Activated CD8-positive, alpha-beta memory T cell treated with anti-CD3 and anti-CD28 coated beads, Interleukin-2, amount 50 U/mL, for 4 hours (primary cell): ENCODE measurements at regions not wholly inside any gene's neighbourhood (a gene's known extent, or its start where the extent isn't known, plus 50 kb on each side); places are given as distances from the start of the nearest gene placed in this dataset.

Experiments used
- DNase-seq: peaks from one replicate; pipeline ENCODE4 v3.0.0-alpha.2; 2020

DNA sequence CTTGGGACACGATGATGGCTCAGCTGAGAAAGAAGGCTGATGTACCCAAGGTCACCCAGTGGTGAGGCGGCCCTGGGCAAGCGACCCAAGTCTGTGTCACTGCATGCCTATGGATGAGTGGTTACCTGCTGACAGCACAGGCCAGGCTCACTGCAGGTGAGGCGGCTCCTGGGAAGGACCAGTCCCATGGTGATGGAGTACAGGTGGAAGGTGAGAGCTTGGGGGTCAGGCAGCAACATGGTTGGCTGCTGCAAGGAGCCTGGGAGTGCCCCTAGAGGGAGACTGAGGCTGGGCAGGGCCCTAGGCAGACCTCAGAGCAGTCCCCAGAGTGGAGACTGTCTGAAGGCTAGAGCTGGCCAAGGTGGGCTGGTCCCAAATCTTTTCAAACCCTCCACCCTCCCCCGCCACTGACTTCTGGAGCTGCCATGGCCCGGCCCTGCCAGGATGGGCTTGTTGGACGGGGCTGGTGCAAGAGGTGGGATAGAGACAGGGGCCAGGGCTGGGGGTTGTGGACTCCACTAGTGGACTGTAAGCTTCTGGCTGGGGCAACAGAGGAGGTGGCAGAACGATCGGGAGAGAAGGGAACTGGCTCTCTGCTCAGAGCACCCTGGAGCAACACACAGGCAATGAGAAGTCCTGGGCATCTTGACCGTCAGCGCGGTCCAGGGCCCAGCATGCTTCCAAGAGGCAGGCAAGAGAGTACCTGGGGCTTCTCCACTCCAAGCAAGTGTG, 72.5 kb upstream of the SLC6A11 start:
- no peak for DNase-seq

DNA sequence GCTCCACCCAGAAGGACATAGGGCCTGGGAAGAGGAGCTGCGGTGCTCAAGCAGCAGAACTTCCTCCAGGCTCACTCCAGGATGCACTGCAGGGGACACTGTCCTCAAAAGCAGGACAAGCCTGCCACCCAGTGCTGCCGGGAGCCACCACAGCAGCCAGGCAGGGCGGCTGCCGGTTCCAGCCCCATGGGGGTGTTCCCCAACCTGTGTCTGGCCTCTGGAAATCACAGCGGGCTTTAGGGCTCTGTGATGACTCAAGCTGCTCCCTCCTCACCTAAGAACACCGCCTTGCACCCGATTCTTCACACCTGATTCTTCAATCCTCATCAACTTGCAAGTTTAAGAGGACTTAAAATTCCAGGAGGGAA, 71.9 kb upstream of the SLC6A11 start:
- DNase-seq: no peak

DNA sequence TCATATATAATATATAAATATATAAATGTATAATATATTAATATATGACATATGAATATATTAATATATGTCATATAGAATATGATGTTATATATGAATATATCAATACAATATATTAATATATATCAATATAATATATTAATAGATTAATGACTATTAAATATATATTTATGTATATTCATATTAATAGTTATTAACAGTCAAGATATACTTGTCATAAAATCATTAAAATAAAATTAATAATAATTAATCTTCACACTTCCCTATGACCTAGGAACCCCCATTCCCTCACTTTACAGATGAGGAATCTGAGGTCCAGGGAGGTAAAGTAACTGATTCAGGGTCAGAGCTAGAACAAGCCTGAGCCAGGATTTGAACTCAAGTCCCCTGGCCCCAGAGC, 70.6 kb upstream of the SLC6A11 start:
- no peak for DNase-seq

DNA sequence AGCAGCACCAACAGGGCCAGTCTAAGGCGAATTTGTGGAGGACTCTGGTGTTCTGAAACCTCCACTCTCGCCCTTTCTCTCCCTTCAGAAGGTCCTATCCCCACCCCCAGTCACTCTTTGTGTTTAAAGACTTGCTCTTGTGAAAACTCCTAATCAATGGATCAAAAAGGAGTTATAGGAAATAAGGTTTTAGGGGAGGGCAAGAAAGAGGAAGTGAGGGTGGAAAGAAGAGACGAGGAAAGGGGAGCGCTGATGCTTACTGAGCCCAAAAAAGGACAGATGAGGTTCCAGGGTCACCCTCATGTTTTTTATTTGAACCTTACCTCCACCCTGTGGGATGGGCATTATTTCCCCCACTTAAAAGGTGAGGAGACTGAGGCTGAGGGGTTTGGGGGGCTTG, 70.0 kb upstream of the SLC6A11 start:
- DNase-seq: no peak

DNA sequence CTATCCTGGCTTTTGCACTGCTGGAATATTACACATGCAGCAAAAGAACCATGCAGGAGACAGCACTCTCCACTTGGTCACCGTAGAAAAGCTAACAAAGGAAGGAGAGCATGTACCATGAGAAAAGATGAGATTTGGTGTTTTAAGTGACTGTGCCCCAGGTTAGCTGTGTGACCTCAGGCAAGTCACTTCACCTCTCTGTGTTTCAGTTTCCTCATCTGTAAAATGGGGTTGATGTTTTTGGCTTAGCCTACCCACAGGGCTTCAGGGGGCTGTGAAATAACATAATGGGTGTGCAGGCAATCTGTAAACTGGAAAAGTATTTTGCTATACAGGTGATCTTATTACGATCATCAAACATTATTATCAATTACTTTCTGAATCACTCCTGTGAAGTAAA, 69.3 kb upstream of the SLC6A11 start:
- no peak for DNase-seq

DNA sequence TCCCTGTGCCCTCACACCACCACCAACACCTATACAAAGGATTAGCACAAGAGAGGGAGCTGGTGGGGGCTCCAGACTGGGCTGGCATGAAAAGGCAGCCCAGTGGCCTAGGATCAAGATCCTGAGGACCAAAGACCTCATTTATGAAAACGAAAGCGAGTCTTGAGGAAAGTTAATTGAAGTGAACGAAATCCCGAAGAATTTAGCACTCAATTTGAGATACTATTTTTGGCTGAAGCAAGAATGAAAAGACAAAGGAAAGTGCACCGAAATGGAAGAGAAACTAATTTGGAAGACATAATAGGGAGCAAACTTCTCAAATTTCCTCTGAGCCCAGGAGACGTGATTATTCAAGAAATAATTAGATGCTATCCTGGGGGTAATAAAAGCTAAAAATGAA, 68.7 kb upstream of the SLC6A11 start:
- DNase-seq: no peak

DNA sequence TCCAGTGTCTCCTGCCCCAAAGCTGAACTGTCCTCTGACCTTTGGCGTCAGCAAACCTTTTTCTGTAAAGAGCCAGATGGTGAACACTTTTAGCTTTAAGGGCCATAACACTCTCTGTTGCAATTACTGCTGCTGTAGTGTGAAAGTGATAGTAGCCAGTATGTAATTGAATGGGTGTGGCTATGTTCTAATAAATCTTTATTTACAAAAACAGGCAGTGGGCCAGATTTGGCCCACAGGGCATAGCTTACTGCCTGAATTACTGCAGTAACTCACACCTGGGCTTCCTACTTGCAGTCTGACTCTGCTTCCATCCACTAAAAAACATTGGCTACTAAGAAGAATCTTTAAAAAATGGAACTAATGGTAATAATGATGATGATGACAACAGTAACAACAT, 68.0 kb upstream of the SLC6A11 start:
- DNase-seq: no peak

DNA sequence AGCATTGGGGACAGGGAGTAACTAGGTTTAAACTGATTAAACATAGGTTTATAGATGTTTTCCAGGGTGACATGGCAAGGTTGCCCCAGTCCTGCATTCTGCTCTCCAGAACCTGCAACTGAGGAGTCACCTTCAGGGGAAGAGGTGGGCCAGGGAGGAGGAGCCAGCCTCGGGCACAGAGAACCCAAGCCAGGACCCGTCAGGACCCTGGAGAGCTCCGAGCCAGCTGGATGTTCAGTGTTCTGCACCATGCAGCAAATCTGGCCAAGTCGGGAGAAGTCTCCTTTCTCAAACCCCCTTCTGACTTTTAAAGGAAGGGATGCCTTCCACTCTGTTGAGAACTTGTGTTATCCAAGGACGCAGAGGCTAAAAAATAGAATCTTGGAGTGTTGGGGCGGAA, 62.1 kb upstream of the SLC6A11 start:
- DNase-seq: peak; percentile 27

DNA sequence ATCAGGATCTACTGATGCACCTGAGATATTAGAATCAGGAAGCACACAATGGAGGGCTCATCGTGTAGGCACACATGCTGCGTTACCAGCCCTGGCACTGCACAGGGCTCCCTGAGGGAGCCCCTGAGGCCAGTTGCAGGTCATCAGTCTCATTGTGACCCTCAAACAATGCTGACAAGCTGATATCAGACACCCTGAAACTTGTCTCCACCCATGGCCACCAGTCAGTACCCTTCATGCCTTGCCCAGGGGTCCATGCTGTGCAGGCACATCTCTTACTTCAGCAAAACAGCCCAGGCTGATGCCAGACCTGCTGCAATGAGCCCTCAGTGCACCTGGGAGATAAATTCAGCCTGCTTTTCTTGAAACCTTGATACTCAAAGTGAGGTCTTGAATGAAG, 59.5 kb upstream of the SLC6A11 start:
- no peak for DNase-seq

DNA sequence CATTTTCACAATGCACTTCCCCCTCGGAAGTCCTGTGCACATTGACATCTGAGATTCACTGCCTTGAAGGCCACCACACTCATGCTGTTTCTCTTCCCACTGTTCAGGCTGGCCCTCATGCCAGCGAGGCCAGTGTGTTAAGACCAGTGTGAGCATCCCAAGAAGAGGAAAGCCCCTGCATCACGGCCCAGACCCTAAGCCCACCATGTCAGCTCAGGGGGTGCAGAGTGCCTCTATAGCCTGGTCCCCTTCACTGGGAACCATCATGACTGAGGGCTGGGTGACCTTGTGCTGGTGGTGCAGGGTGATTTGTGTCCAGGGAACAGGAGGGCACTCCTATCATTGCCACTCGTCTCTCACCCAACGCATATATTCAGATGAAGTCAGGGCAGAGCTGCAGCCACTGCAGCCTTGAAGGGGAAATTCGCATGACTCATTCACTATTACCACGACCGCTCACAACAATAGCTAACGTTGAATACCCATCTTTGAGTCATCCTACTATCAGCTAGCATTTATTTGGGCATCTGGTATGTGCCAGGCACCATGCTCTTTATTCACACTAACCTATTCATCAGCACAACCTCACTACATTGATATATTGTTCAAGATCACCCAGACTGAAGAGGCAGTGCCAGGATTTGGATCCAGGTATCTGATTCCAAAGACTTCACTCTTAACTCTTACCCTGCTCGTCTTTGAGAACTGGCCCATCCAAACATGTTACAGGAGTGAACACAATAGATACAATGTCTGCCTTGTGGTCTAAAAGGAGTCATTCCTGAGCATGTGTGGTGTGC, 58.8 kb upstream of the SLC6A11 start:
- DNase-seq: no peak

DNA sequence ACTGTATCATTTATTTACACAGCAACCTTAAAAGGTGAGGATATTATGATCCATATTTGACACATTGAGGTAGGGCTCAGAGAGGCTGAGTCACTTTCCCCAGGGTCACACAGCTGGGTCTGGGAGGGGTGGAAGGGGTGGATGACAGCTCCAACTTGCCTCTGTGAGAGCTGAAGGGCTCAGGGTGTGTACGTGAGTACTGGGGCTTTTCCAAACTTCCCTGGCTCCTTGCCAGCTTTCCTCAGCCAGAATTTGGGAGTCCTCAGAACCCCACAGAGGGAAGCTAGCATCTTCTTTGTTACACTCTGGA, 58.3 kb upstream of the SLC6A11 start:
- no peak for DNase-seq

DNA sequence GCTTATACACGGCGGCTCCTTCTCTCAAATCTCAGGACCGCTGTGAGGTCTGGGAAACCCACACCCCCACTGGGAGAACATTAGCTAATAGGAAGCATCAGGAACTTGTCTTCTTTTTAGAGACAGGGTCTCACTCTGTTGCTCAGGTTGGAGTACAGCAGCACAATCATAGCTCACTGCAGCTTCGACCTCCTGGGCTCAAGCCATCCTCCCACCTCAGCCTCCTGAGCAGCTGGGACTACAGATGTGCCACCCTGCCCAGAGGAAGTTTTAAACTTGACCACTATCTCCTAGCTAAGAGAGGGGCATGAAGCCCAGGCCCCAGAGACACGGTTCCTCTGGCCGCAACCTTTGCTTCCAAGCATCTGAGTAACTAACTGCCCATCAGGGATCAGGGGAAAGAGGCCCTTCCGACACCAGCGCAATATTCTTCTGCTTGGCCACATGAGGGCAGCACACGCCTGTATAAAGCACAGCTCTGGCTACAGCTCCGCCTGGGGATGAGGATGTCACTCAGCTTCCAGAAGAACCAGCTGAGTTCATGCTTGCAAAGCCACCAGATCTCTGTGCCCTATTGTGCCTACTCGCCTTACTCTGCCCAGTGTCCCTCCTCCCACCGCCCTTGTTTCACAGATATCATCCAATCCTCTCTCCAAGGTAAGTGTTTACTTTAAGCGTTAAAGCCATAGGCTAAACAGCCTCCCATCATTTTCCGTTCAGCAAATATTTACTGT, 57.6 kb upstream of the SLC6A11 start:
- peak; percentile 27 for DNase-seq

DNA sequence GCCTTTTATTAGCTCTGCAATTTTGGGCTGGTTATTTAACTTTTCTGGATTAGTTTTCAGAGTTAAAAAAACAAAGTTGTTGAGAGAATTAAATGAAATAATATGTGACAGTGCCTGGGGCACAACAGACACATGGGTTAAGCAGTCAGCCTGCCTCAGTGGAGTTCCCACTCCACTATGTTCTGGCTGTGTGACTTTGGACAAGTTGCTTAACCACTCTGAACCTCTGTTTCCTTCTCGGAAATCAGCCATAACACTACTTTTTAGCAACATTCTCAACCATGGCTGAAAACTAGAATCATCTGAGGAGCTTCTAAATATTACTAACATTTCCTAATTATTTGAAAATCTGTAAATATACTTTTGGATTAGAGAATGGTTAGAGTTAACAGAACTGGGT, 56.5 kb upstream of the SLC6A11 start:
- DNase-seq: no peak

DNA sequence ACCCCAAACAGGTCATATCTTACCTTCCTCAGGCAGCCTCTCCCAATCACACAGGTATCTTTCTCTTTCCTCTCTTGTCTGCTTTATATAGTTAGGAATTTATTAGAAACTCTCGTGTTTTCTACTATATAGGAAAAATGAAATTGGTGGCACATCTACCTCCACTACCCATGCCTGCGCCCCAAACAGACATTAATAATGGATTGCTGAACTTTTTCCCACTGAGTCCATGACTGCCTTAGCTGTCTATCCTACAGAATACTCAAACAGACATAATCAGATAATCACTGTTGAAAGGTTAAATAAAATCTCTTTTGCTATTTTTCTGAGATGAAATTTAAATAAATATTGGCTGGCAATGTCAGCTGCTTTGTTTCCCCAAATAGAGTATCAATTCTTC, 55.8 kb upstream of the SLC6A11 start:
- DNase-seq: no peak

DNA sequence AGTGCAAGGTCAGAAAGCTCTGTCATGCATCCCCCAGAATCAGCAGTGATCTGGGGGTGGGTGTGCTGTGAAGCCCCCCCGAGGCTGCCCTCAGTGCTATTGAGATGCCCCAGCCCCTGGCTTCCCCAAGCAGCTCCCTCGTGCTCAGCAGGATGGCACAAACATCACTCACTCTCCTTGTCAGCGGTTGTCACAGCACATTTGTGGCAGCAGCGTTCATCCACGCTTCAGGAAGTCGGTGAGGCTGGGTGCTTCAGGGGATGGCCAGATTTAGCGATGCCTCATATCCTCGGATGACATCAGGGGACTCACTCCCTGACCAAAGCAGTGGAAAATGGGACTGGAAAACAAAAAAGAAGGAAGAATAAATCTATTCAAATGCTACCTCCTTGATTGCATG, 54.4 kb upstream of the SLC6A11 start:
- no peak for DNase-seq

DNA sequence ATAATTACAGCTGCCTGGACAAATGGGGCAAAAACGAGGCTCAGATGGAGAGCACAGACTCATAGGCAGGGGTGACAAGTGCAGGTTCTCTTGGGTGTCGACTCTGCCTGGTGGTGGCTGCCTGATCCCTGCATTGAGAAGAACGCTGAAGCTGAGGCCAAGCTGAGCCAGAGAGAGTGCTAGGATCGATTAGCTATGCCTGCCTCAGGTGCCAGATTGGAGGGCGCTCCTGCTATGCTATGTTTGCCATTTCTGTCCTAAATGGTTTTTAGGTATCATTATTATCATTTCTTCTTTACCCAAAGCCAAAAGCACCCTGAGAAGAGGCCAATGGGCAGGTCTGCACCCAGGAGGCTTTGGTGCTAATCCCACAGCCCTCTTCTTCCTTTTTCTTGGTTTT, 53.9 kb upstream of the SLC6A11 start:
- DNase-seq: no peak

DNA sequence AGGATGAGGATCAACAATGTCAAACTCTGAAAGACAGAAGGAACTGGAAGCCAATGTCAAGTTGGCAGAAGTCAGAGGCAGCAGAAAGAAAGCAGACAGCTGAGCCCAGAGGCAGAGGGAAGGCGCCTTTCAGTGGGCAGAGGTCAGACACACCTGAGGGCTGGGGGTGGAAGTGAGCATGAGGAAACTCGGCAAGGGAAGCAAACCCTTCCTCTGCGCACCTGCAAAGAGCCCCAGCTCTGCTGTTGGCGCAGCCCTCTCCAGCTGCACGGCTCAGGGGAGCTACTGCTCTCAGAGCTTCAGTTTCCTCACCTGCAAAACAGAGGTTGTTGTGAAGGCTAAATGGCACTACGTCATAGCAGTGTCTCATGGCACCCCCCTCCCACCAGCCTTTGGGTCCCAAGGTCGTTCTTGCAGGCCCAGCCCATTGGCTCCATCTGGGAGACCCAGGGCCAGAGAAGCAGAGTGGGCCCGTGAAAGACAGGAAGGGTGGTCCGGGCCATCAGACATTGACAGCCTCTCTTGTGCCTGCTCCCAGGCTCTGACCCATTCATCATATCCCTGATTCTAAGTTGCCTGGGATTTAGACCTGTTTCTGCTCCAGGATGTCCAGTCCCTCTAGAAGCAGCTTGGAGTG, 53.3 kb upstream of the SLC6A11 start:
- no peak for DNase-seq

DNA sequence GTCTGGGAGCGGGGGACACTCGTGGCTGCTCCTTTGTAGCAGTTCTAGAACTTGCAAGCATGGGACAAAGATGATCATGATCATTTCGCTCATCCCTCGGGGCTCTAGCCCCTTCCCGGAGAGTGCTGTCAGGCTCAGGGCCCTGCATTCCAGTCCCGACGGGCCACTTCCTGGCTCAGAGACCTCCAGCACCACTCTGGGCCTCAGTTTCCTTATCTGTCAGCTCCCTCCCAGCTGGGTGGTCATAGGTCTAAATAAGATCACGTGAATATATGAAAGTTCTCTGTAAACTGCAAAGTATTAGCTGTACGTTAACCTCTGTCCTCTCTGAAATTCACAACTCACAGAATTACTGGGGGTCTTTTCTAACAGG, 52.8 kb upstream of the SLC6A11 start:
- no peak for DNase-seq

DNA sequence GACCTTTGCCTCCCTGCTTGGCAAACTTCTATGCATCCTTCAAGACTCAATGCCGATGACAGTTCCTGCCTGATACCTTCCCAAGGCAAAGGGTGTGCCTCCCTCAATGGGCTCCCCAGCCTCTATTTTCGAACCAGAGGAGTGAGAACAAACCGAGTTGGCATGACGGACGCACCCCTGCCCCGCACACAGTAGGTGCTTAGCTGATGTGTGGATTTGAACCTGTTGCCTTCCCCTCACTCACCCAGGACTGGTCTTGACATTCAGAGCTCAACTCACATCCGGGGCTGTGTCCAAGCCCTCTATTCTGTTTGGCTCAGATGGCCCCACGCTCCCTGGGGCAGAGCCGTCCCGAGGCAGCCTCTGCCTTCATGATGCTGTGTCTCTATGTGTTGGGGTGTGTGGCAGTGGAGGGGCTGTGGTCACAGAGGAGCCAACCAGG, 52.2 kb upstream of the SLC6A11 start:
- no peak for DNase-seq

DNA sequence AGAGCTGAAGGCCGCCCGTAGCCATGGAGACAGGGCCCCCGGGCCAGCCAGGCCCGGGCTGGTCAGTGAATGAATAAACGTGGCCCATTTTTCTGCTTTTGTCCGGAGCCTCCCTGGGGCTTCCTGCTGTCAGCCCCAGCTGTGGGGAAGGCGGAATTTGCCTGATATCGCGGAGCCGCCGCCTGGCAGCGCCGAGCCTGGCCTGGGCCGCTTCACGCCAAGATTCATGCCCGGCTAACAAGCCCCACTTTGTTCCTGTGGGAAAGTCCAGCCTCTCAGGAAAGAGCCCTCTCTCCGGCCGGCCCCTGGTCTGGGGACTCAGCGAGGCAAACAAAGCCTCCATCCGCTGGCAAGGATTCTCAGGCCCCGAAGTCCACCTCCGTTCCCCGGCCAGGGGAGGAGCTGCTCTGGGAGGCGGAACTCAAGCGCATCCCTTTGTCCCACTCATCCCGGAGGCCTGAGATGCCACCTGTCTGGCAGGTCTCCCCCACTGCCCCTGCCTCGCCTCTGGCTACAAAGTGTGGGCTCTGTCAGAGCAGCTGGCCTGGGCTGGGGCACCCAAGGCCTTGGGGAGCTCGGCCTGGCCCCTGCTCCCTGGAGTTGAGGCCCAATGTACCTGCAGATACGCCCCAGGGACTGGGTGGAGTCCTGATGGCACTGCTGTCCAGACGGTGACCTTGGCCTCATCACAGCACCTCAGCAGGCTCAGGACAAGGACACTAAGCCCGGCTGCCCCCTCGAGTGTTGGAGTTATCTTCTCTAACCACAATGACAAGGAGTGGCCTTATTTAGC, 51.6 kb upstream of the SLC6A11 start:
- DNase-seq: no peak

DNA sequence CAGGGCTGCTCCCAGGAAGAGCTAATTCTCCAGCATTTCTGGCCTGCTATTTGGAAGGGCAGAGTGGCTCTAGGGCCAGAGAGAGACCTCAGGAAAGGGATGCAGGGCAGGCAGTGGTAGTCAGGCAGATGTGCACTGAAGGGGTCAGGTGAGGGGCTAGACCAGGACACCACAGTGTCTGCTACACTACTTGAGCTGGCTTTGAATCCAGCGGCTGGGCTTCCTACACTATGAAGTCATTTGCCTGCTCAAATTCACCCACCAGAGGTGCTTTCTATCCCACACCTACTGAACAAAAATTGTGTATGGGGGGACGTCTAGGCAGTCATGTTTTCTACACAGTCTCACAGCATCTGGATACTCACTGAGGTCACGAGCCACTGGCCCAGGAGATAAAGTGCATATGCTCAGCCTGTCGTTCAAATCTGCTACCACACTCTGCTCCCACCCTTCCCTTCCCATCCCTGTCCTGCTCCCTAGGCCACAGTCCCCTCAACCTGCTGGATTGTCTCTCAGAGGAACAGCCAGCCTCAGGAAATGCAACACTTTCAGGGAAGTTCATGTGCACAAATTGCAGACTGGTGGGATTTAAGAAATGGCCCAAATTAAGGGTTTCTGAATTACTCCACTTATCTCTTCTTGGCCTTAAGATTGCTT, 49.9 kb upstream of the SLC6A11 start:
- no peak for DNase-seq
